RWPE2 (cell line): ENCODE measurements at regions not wholly inside any gene's neighbourhood (a gene's known extent, or its start where the extent isn't known, plus 50 kb on each side); places are given as distances from the start of the nearest gene placed in this dataset.

Experiments used
- ATAC-seq: fragments of 200-7000 bp; cut with Tn5 transposase; 3 replicates; pipeline ENCODE4 v1.9.1; 2021; ENCODE audit warnings: low read depth
- DNase-seq: peaks from one replicate; pipeline ENCODE4 v3.0.0-alpha.2; 2020; ENCODE audit warnings: low spot score
- H3K27ac ChIP-seq: fragments of 450-650 bp; 2 replicates; pipeline ENCODE4 v1.5.1; 2017; ENCODE audit warnings: mild to moderate bottlenecking; ENCODE audit not compliant: poor library complexity, severe bottlenecking
- H3K27me3 ChIP-seq: fragments of 250-450 bp; sonication (Bioruptor Pico); 2 replicates; pipeline ENCODE4 v1.5.1; 2021; ENCODE audit warnings: mild to moderate bottlenecking, moderate library complexity; ENCODE audit not compliant: insufficient read depth, poor library complexity, severe bottlenecking
- H3K36me3 ChIP-seq: fragments of 250-450 bp; sonication (Bioruptor Pico); 2 replicates; pipeline ENCODE4 v1.5.1; 2020; ENCODE audit warnings: low read depth, mild to moderate bottlenecking, moderate library complexity
- H3K4me1 ChIP-seq: fragments of 250-450 bp; sonication (Bioruptor Pico); 2 replicates; pipeline ENCODE4 v1.5.1; 2021; ENCODE audit warnings: mild to moderate bottlenecking, moderate library complexity; ENCODE audit not compliant: insufficient read depth, poor library complexity, severe bottlenecking
- H3K4me3 ChIP-seq: fragments of 250-450 bp; sonication (Bioruptor Pico); 2 replicates; pipeline ENCODE4 v1.5.1; 2021; ENCODE audit warnings: mild to moderate bottlenecking, moderate library complexity; ENCODE audit not compliant: severe bottlenecking
- H3K9me3 ChIP-seq: fragments of 250-450 bp; sonication (Bioruptor Pico); 2 replicates; pipeline ENCODE4 v1.5.1; 2021; ENCODE audit warnings: mild to moderate bottlenecking, moderate library complexity; ENCODE audit not compliant: severe bottlenecking
- CTCF ChIP-seq: fragments of 450-650 bp; IDR thresholded peaks from one replicate; pipeline ENCODE4 v1.5.1; 2017; ENCODE audit warnings: mild to moderate bottlenecking, moderate library complexity; ENCODE audit not compliant: poor library complexity, severe bottlenecking

- Histone ChIP-seq H3K36me3 (no peaks in the 10 kb centered on the region), H3K9me3 (no peaks in the 10 kb centered on the region), H3K27me3 (no peaks in the 10 kb centered on the region), H3K4me1 (peaks cover 12% of the 10 kb centered on the region), H3K27ac (no peak overlapping the region), H3K4me3 (no peak overlapping the region)
- no peak for DNase-seq
- no peak for ATAC-seq
- no peak for TF ChIP-seq CTCF
Measured at GRCh38 chr2:217192366-217192765, 332.5 kb upstream of the TNP1 start.

GRCh38 chr2:217189747-217190146 lies 329.9 kb upstream of the TNP1 start:
- H3K9me3 ChIP-seq: no peaks in the 10 kb centered on the region
- peaks cover 12% of the 10 kb centered on the region for H3K4me1 ChIP-seq
- no peak overlapping the region for H3K4me3 ChIP-seq
- no peak overlapping the region for H3K27ac ChIP-seq
- DNase-seq: no peak
- no peak for TF ChIP-seq CTCF
- H3K36me3 ChIP-seq: no peaks in the 10 kb centered on the region
- no peaks in the 10 kb centered on the region for H3K27me3 ChIP-seq
- ATAC-seq: no peak

- H3K4me3 ChIP-seq: no peak overlapping the region
Measured at GRCh38 chr2:217189131-217189530, 329.3 kb upstream of the TNP1 start.

GRCh38 chr2:217186668-217187159 lies 326.9 kb upstream of the TNP1 start:
- Histone ChIP-seq H3K36me3 (no peaks in the 10 kb centered on the region), H3K27me3 (no peaks in the 10 kb centered on the region), H3K4me1 (no peaks in the 10 kb centered on the region), H3K27ac (no peak overlapping the region), H3K9me3 (no peaks in the 10 kb centered on the region), H3K4me3 (no peak overlapping the region)
- DNase-seq (no peak), ATAC-seq (no peak)
- no peak for TF ChIP-seq CTCF

More at GRCh38 chr2:217189131-217189530, 329.3 kb upstream of the TNP1 start:
- Histone ChIP-seq H3K27ac (no peak overlapping the region), H3K9me3 (no peaks in the 10 kb centered on the region), H3K36me3 (no peaks in the 10 kb centered on the region), H3K4me1 (peaks cover 12% of the 10 kb centered on the region), H3K27me3 (no peaks in the 10 kb centered on the region)
- DNase-seq (no peak), ATAC-seq (no peak)
- TF ChIP-seq CTCF: no peak

GRCh38 chr2:217186152-217186551 lies 326.3 kb upstream of the TNP1 start:
- Histone ChIP-seq H3K27me3 (no peaks in the 10 kb centered on the region), H3K4me1 (no peaks in the 10 kb centered on the region), H3K27ac (no peak overlapping the region), H3K4me3 (no peak overlapping the region), H3K9me3 (no peaks in the 10 kb centered on the region), H3K36me3 (no peaks in the 10 kb centered on the region)
- DNase-seq (no peak), ATAC-seq (no peak)
- no peak for TF ChIP-seq CTCF
